GM21423 (cell line): ENCODE measurements at regions not wholly inside any gene's neighbourhood (a gene's known extent, or its start where the extent isn't known, plus 50 kb on each side); places are given as distances from the start of the nearest gene placed in this dataset.

Experiments
- ATAC-seq: cut with Tn5 transposase; IDR thresholded peaks from one replicate; pipeline ENCODE4 v1.9.1; 2021; ENCODE audit warnings: mild to moderate bottlenecking, moderate library complexity; ENCODE audit not compliant: unreplicated experiment

DNA sequence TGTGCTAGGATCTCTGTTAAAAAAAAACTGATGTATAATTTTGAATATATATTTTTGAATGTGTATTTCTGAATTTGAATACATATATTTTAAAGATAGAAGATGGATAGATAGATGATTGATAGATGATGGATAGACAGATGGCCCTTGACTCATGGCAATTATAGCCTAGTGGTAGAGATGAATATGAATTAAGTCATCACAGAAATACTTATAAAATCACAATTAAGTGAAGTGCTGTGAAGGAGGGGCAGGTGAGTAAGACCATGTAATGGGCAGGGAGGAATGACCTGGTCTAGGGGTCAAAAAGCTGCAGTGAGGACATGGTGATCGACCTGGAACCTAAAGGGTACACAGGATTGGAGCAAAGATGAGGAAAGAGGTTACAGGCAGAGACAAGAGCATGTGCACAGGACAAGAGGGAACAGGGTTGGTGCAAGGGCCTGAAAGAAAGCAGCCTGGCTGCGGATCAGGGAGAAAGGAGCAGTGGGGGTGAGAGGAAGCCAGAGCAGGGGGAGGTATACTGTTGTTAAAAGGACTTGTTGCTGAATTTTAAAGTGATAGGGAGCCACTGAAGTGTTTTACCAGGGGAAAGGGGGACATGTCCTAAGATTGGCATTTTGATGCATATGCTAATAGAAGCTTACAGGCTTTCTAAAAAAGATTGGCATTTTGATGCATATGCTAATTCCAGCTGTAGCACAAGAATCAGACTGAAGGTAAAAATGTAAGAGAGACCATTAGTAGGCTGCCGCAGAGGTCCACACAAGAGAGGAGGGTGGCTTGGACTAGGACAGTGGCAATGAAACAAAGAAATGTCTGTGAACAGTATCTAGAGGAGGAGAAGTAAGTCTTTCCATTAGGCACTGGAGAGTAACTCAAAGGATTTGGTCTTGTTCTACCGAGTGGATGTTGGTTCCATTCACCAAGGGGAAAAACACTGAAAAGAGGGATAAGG, 527.8 kb downstream of the AGTPBP1 start:
- no peak for ATAC-seq

DNA sequence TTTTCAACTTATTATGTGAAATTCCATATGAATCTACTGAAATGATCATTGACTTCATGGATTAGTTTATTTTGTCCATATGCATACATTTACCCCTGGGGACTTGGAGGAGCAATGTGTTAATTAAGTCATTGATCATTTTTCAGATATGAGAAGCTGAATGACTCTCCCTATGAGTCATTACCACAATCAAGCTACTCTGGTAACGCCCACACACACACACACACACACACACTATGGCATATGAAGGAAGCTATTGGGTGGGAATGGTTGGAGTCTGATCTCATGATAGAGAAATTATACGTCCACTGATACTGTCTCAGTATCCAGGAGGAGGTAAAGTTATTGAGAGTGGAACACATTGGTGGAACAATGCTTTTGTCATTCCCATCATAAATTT, 528.9 kb downstream of the AGTPBP1 start:
- no peak for ATAC-seq

DNA sequence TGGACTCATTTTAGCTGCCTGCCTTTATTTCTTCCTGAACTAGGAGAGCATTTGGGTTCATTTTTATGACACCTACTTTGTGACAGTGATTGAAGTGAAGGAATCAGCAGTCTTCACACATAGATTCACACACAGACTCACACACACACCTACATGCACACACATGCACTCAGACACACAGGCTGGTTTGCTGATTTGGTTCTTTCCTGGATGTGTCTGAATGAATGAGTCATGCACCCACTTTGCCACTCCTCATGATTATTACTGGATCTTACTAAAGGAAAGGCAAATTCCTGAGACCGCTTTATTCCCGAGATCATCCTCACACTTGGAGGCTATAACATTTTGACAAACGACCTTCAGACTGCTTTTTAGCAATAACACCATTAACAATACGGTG, 529.5 kb downstream of the AGTPBP1 start:
- ATAC-seq = no peak

DNA sequence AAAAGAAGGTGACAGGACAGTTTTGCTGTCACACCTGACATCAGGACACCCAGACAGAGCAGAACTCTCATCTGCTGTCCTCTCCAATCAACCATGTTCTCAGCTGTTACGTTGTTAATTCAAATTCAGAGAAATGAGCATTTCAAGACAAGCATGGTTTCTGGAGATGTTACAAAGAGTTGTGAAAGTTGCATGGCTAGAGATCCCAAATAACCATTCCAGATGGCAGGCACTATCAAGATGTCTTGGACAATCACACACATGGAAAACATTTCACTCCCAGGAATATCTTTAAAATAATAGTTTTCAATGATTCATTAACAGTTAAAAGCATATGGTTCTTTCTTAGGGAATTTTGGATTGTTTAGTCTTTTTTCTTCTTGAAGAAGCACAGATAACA, 533.1 kb downstream of the AGTPBP1 start:
- ATAC-seq = no peak

DNA sequence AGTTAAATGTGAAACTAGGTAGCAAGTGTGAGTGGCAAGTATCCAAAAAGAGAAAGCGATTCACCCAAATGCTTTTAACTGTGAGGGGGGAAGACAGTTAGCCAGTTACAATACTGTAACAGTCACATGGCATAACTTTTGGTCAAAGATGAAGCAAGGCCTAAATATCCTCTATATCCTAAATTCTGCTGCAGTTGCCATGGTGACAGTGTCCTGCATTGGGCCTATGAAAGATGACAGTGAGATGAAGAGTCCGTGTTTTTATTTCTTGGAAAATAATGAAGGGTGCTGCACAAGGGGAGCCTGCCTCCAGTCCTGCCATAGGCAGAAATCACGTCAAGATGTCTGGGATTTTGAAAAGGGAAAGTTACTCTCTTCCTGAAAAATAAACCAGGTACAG, 534.6 kb downstream of the NTRK2 start:
- ATAC-seq = no peak

DNA sequence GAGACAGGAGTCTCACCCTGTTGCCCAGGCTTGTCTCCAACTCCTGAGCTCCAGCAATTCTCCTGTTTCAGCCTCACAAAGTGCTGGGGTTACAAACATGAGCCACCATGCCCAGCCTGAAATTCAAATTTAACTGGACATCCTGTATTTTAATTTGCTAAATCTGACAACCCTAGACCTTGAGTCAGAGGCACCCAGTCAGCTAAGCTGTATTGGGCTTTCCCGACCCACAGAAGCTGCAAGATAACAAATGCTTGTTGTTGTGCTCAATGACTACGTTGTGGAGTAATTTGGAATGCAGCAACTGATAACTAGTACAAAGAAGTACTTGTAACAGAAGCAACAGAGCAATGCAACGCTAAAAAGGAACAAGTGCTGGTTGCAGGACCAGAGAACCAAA, 533.1 kb downstream of the NTRK2 start:
- ATAC-seq = no peak

DNA sequence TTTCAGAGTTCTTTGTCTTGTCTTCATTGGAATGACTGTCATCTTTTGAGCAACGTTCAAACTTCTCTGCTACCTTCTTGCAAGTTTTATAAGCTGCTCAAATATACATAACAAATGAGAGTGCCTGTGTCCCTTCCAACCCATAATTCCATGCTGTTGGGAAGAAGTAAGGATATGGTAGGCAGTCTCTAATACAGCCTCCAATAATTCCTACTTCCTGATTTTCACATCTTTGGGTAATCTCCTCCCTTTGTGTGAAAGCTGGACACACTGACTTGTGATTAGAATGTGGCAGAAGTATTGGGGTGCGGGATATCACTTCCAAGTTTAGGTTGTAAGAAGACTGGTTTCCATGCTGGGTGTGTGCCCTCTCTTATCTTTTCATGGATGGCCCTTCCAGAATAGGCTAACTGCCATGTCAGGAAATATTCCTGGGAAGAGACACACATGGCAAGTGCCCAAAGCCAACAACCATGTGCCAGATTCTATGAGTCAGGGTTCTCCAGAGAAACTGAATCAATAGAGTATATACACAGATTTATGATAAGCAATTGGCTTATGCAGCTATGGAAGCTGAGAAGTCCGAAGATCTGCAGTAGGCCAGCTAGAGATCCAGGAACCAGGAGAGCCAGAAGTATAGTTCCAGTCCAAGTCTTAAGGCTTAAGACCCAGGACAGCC, 531.3 kb downstream of the NTRK2 start:
- ATAC-seq = no peak

DNA sequence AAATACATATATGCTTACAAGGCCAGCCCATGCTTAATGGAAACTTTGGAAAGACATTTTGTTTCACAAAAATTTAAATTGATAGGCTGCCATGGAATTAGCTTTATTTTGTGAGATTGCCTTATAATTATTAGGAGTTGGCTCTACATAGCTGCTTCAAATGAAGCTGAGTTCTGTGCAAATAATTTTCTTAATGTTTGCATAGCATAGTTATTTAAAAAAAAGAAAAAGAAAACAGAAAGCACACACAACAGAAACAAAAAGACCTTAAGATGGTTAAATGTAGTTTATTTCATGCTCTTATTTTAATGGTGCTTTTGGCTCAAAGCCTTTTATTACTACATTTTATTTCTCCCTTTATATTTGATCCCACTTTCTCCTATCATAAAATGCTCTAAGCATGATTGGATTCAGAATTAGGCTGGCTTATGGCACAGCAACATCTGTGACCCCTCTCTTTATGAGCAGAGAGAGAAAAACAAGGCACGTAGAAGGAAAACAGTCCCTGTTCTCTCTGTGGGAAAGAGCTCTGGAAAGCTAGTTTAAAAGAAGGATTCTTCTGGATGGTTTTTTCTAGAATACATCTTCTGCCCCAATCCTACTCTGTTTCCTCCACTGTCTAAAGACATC, 530.5 kb downstream of the NTRK2 start:
- ATAC-seq = no peak

DNA sequence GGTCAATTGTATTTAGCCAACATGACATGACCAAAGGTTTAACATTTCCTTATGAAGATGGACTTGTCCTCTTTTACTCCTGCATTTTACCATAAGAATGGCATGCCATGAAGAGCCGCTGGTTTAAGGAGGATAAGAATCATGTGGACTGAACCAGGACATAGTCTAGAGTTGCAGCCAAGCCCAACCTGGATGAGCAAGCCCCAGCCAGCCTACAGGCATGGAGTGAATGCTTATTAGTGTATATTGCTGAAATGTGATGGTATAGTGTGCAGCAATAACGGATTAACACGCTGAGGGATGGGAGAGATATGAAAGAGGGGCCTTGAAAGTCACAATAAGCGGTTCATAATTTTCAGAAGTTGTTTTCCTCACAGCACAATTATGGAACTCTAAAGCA, 523.2 kb downstream of the NTRK2 start:
- no peak for ATAC-seq

DNA sequence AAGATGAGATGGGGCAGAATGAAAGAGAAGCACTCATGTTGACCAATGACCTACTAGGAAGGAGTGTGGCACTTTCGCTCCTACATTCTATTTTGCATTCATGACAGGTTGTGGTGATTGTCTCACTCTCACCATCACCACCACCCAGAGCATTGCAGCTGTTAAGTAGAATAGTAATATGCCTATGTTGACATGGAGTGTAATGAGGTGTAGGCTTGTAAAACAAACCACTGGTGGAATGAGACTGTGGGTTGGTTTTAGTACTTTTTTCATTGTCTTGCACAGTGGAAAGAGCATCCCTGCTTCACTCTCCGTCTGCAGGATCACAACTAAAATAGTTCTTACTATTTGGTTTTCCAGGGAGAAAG, 516.7 kb downstream of the NTRK2 start:
- no peak for ATAC-seq

DNA sequence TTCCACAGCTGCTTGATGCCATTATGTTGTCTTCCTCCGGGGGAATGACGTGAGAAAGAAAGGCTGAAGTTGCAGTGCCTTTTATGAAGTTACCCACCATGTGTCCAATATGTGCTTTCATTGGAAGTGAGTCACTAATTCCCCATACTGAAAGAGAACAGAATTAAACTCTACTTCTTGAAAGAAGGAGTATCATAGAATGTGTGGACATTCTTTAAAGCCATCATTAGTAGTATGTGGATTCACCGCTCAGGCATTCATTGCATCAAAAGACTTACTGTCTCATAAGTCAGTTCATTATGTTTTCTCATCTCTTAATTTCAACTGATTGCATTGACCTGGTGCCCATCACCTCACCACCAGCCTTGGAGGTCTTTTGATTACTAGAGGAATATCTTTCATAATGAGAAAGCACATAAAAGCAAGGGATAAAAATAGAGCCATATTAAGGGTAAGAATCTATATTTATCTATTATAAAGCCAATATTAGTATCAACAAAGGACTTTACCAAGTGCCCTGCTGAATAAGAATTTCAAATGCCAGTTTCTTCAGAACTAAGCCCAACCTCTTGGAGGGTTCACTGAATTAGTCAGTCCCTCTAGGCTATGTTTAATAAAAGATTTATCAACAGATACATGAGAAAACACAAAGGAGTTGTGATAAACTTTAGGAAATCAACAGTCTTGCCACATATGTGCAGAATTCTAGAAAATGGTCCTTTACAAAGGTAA, 516.1 kb downstream of the NTRK2 start:
- no peak for ATAC-seq

DNA sequence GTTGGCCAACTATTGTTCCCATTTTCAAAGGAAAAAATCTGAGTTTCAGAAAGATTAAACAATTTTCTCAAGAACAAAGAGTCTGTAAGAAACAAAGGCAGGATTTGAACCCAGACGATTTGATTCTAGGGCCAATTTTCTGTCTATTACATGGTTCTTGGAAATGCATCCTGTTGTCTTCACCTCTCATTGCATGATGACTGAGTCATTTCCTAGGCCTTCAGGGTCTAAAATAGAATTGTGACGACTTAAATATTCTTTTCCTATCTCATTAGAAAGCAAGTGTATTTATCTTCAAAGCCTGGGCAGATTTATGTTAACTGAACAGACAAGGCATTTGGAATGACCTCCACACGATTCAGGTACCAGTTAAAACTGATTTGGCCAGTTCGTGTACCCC, 512.9 kb downstream of the NTRK2 start:
- no peak for ATAC-seq

DNA sequence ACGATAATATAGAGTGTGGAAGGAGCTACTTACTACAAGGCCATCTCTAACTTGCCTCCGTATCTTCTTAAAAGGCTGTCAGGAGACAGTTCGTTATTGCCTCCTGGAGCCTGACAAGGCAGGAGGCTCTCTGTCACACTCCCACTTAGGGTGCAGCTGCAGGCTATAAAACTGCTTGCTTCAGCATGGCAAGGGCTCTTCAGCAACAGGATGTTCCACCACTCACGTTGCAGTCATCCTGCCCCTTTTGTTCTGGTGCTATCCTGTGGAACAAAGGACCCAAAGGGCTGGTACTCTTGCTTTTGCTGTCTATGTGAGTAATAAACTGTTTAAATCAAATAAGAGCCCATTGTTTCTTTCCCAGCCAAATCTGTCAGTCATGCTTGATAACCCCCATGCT, 508.9 kb downstream of the NTRK2 start:
- ATAC-seq = no peak

DNA sequence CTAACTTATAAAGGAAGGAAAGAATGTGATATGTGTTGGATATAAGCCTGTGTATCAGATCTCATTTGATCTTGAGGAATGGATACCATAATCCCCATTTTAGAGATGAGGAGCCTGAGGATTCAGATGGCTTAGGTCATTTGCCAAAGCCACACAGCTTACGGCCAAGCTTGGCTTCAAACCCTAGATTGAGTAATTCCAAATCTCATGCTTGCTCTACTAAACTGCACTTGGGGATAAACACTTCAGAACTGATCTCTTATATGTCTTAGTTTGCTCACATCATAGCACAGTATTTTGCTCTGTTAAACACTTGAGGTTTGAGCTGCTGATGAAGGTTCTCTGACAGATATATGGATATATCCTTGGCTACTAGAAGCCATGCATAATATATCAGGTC, 504.4 kb downstream of the NTRK2 start:
- no peak for ATAC-seq

DNA sequence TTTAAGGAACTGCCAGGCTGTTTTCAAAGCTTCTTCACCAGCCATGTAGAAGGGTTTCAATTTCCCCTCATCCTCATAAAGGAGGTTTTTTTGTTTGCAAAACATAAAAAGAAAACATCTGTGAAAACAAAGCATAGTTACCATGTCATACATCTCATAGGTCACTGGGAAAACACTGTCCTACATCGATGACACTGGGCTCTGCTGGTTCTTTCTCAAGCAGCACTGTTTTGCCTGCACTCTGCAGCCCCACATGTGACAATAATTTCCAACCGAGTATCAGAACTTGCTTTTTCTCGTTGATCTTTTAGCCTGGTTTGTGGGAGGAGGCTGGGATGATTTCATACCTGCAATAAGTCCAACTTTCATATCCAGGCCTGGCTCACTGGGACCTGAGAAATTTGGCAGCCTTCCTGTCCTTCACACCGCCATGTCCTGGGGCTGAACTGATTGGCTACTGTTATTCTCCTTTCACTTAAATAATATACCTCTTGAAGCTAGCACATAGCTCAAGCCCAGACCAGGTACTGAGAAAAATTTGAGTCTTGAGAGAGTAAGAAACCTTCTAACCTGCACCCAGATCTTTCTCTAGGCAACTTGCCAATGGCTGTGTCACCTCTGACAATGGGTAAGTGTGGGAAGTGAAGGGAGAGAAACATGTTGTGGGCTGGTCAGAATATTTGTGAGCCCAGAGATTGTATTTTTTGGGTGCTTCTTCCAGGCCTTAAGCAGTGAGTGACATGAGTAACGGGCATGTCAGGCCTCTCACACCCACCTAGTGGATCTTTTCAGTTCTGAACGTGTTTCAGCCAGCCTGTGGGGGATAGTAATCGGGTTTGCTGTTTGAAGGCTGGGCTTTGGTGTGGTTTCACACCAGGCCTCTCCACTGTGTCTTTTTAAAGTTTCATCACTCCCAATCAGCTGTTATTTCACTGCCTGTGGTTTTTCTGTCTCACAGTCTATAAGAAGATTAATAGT, 502.8 kb downstream of the NTRK2 start:
- ATAC-seq = no peak

DNA sequence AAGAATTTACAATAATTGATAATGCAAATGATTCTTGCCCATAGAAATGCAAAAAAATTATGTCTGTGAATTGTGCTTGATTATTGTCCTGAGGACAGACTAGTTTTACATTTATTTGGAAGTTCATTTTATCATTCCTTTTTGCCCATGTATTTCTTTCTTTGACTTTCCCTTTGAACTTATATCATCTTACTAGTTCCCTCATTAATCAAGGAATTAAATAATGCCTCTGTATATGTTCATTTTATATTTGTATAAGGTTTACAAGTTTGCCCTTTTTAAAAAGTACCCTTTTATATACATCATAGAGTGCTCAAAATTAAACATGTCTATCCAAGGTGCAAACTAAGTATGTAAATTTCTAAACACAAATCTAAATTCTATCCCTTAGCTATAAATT, 501.6 kb downstream of the NTRK2 start:
- no peak for ATAC-seq

DNA sequence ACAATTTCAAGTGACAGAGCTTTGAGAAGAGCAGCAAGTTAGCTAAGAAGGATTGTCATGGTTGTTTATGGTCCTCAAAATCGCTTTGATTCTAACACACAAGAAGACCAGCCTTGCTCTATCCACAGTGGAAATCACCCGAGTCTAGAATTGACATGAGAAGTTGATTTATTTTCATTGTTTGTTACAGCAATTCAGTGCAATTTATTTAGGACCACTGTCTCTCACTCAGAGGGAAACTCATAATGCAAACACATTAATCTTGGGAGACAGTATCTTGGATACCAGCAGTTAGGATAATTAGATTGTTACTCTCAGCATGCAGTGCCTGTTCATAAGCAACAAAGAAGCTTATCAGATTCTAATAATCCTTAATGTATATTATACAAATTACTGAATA, 498.9 kb downstream of the NTRK2 start:
- no peak for ATAC-seq

DNA sequence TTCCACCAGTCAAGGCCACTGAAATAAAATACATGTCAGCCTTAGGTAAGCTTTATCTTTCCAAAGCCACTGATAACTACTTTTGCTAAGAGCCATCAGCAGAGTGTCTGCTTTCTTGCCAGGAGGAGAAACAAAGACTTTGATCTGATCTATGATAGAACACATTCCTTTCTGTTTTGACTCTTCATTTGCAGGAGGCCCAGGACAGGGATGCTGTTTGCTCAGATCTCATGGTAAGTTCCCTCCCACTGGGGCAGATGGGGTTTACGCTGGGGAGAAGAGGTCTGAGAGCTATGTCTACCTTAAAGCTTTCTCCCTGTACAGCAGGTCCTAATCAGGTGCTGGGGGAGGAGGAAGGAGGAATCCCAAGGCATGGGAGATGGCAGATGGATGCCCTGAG, 497.6 kb downstream of the NTRK2 start:
- no peak for ATAC-seq

DNA sequence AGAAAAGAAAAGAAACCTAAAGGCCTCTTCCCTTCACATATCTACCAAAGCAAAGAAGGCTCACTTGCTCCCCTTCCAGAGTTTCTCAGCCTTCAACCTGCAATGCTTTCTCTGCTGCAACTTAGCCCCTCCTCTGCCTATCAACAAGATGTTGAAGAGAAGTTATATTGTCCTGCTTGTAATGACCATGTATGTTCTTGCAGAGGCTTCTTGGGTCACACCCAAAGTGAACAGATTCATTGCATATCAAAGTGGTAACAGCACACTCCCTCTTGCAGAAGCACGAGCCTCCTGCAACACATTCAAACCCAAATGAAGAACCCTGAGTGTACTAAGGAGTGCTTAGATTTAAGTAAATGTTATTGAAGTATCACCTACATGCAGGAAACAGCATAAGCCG, 494.3 kb downstream of the NTRK2 start:
- ATAC-seq = no peak

DNA sequence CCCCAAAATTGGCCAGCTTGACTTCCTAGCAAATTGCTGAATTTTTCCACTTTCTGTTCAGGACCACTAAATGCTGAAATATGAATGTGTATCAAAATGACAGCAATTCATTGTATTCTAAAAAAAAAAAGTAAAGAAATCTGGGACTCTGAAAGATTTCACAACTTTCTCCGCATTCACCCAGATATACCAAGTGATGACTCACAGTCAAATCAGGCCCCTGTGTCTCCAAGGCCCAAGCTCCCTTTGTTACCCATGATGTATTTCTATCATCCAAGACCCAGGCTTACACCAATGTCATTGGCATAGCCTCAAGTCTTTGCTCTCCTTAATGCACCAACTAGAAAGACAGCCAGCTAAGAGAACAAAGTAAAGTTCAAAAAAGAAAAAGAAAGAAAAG, 493.9 kb downstream of the NTRK2 start:
- no peak for ATAC-seq
